NCI-H526 (cell line): ENCODE measurements at regions not wholly inside any gene's neighbourhood (a gene's known extent, or its start where the extent isn't known, plus 50 kb on each side); places are given as distances from the start of the nearest gene placed in this dataset.

ENCODE experiments used
- DNase-seq, 2 experiments: peaks; one replicate each; lab custom pipeline; 2025; lab: John Stamatoyannopoulos, UW

GRCh38 chr20:22848364-22848763, 186.7 kb upstream of the SSTR4 start:
- DNase-seq, result no peak

GRCh38 chr20:22851679-22852346, 183.3 kb upstream of the SSTR4 start:
- peak in 1 of 2 experiments; percentile 44 for DNase-seq

GRCh38 chr20:22861231-22861980, 173.7 kb upstream of the SSTR4 start:
- no peak for DNase-seq

GRCh38 chr20:22861990-22862389, 173.1 kb upstream of the SSTR4 start:
- no peak for DNase-seq

- DNase-seq, result no peak
These were observed 172.4 kb upstream of the SSTR4 start for GRCh38 chr20:22862671-22863230.

- no peak for DNase-seq
These were observed 171.3 kb upstream of the SSTR4 start for GRCh38 chr20:22863826-22864225.

GRCh38 chr20:22866812-22867341, 168.2 kb upstream of the SSTR4 start:
- no peak for DNase-seq

- no peak for DNase-seq
These were observed 156.9 kb upstream of the SSTR4 start for GRCh38 chr20:22878166-22878565.

GRCh38 chr20:22880277-22880676, 154.8 kb upstream of the SSTR4 start:
- no peak for DNase-seq

GRCh38 chr20:22887796-22888195, 147.3 kb upstream of the SSTR4 start:
- DNase-seq, result no peak

GRCh38 chr20:22890594-22891300, 144.4 kb upstream of the SSTR4 start:
- no peak for DNase-seq

GRCh38 chr20:22901164-22901563, 133.9 kb upstream of the SSTR4 start:
- no peak for DNase-seq

GRCh38 chr20:22901921-22902320, 133.2 kb upstream of the SSTR4 start:
- no peak for DNase-seq

GRCh38 chr20:22904386-22904785, 130.7 kb upstream of the SSTR4 start:
- DNase-seq, result no peak

GRCh38 chr20:22904905-22905304, 130.2 kb upstream of the SSTR4 start:
- DNase-seq, result no peak

GRCh38 chr20:22905658-22906057, 129.5 kb upstream of the SSTR4 start:
- DNase-seq, result no peak

GRCh38 chr20:22908437-22908836, 126.7 kb upstream of the SSTR4 start:
- DNase-seq, result no peak

GRCh38 chr20:22908944-22909343, 126.2 kb upstream of the SSTR4 start:
- DNase-seq, result no peak

- DNase-seq, result no peak
These were observed 125.7 kb upstream of the SSTR4 start for GRCh38 chr20:22909436-22909835.

- no peak for DNase-seq
These were observed 124.7 kb upstream of the SSTR4 start for GRCh38 chr20:22910287-22910852.

- no peak for DNase-seq
These were observed 120.8 kb upstream of the SSTR4 start for GRCh38 chr20:22914291-22914690.

GRCh38 chr20:22915512-22915911, 119.6 kb upstream of the SSTR4 start:
- DNase-seq, result no peak
